Adrenal gland (tissue), 9 donors: ENCODE measurements at regions not wholly inside any gene's neighbourhood (a gene's known extent, or its start where the extent isn't known, plus 50 kb on each side); places are given as distances from the start of the nearest gene placed in this dataset.

Experiments
- DNase-seq, 7 donors: peaks; one replicate each; pipeline ENCODE4 v3.0.0-alpha.2; 2019 to 2020
- H3K27ac ChIP-seq, 5 donors: fragments of 200-600 bp; sonication (generic) in 4 of 5; 1 replicate in 3 of 5; 2 replicates in 2 of 5; pipeline versions ENCODE4 v1.5.1 to v1.8.0; 2016 to 2020; ENCODE audit warnings: mild to moderate bottlenecking in 1 of 5
- H3K27me3 ChIP-seq: fragments of 200-600 bp; 2 replicates; pipeline ENCODE4 v1.8.0; 2021
- H3K36me3 ChIP-seq, 2 donors: fragments of 200-600 bp; replicated peaks in 1 of 2; 1 replicate in 1 of 2; 2 replicates in 1 of 2; pipeline versions ENCODE4 v1.5.1 to v1.8.0; 2018 to 2022
- H3K4me1 ChIP-seq, 2 donors: fragments of 200-600 bp; replicated peaks in 1 of 2; 1 replicate in 1 of 2; 2 replicates in 1 of 2; pipeline versions ENCODE4 v1.5.1 to v1.8.0; 2018 to 2021
- H3K4me3 ChIP-seq, 4 donors: fragments of 200-600 bp; sonication (generic) in 3 of 4; one replicate each; pipeline ENCODE4 v1.5.1; 2016 to 2018
- H3K9me3 ChIP-seq, 3 donors: fragments of 200-600 bp; sonication (generic) in 1 of 3; replicated peaks in 1 of 3; 1 replicate in 2 of 3; 2 replicates in 1 of 3; pipeline versions ENCODE4 v1.5.1 to v1.8.0; 2016 to 2021
- CTCF ChIP-seq, 6 experiments: fragments of 450-650 bp in 4 of 6; fragments of 200-600 bp in 2 of 6; sonication (generic) in 1 of 6; IDR thresholded peaks; 1 replicate in 5 of 6; 2 replicates in 1 of 6; pipeline versions ENCODE4 v1.5.1 to v1.8.0; 2016 to 2021; ENCODE audit warnings: antibody characterized with exemption in 6 of 6, mild to moderate bottlenecking in 2 of 6, moderate library complexity in 1 of 6
- POLR2A ChIP-seq, 2 donors: fragments of 450-650 bp; IDR thresholded peaks; one replicate each; pipeline ENCODE4 v1.6.1; 2017; ENCODE audit warnings: antibody characterized with exemption in 2 of 2, mild to moderate bottlenecking in 2 of 2, moderate library complexity in 1 of 2
- WGBS, 4 donors: extraction: QIAGEN DNeasy Blood & Tissue Kit in 2 of 4; methylation state at CpG; one replicate each; pipeline versions ENCODE4 v1.1.5 to v1.1.7; 2013 to 2017; 5-methylcytosine and 5-hydroxymethylcytosine counted together
- intact Hi-C, 2 donors: fragments of 100-400 bp; cut with DNase I; formaldehyde crosslinking; loops; one replicate each; pipeline versions ENCODE4 v1.14.1 to v1.15.0; 2022 to 2023
- donor health status: healthy with polysubstance abuse.
- donor health status: Bipolar disorder and iron deficiency.
- donor health status: DM: yes; HTN: yes; CAD: no.
- donor health status: DM: no; HTN: no; CAD: no.
- donor health status: DM: no; HTN: no; CAD: no.

- WGBS, 4 donors, result 56 to 69% (median 60%) methylated on average over 3 of the region's 3 CpGs
- intact Hi-C loops, result no loop called here
These were observed 286.3 kb downstream of the PDGFC start for GRCh38 chr4:156685308-156685707.

GRCh38 chr4:156677656-156678055 is 293.9 kb downstream of the PDGFC start:
- Histone ChIP-seq H3K4me3 (no peak overlapping the region), H3K4me1 (peaks cover 9 to 11% of the 10 kb centered on the region in 2 donors), H3K27me3 (no peaks in the 10 kb centered on the region), H3K9me3 (no peaks in the 10 kb centered on the region), H3K36me3 (no peaks in the 10 kb centered on the region), H3K27ac (no peak overlapping the region)
- intact Hi-C loops, result no loop called here
- DNase-seq, result no peak
- WGBS, 4 donors, result 70 to 81% (median 78%) methylated on average over 4 of the region's 4 CpGs
- TF ChIP-seq POLR2A (IDR thresholded peaks at IDR 0.05) (no peak), CTCF (IDR thresholded peaks at IDR 0.05) (no peak)

More at GRCh38 chr4:156685308-156685707, 286.3 kb downstream of the PDGFC start:
- no peak for TF ChIP-seq CTCF (IDR thresholded peaks at IDR 0.05)
- TF ChIP-seq POLR2A (IDR thresholded peaks at IDR 0.05), result no peak
- Histone ChIP-seq H3K27ac (no peak overlapping the region), H3K9me3 (no peaks in the 10 kb centered on the region), H3K27me3 (no peaks in the 10 kb centered on the region), H3K4me3 (no peak overlapping the region), H3K36me3 (no peaks in the 10 kb centered on the region), H3K4me1 (no peaks in the 10 kb centered on the region)
- DNase-seq, result no peak

- no peak overlapping the region for H3K4me3 ChIP-seq
- no peaks in the 10 kb centered on the region for H3K36me3 ChIP-seq
- DNase-seq, result no peak
- H3K27ac ChIP-seq, result no peak overlapping the region
- intact Hi-C loops, result no loop called here
- 62 to 80% (median 71%) methylated on average over 6 of the region's 6 CpGs for WGBS, 4 donors
- H3K27me3 ChIP-seq, result no peaks in the 10 kb centered on the region
- no peaks in the 10 kb centered on the region for H3K9me3 ChIP-seq
- TF ChIP-seq CTCF (IDR thresholded peaks at IDR 0.05), result peak in 3 of 6 experiments; percentile 7 to 24 (median 23)
- TF ChIP-seq POLR2A (IDR thresholded peaks at IDR 0.05), result no peak
- H3K4me1 ChIP-seq, result peaks cover 11 to 13% of the 10 kb centered on the region in 2 donors
These were observed 294.5 kb downstream of the PDGFC start for GRCh38 chr4:156677131-156677531.

- Histone ChIP-seq H3K27ac (no peak overlapping the region), H3K4me3 (no peak overlapping the region), H3K27me3 (no peaks in the 10 kb centered on the region), H3K9me3 (no peaks in the 10 kb centered on the region), H3K36me3 (no peaks in the 10 kb centered on the region), H3K4me1 (peaks cover 11 to 13% of the 10 kb centered on the region in 2 donors)
- DNase-seq, result no peak
- WGBS, 4 donors, result 90 to 95% (median 91%) methylated on average over 3 of the region's 3 CpGs
- intact Hi-C loops, result no loop called here
- no peak for TF ChIP-seq CTCF (IDR thresholded peaks at IDR 0.05)
- TF ChIP-seq POLR2A (IDR thresholded peaks at IDR 0.05), result no peak
These were observed 295.3 kb downstream of the PDGFC start for GRCh38 chr4:156676116-156676851.
